Right renal pelvis (tissue), 4 donors: ENCODE measurements at regions not wholly inside any gene's neighbourhood (a gene's known extent, or its start where the extent isn't known, plus 50 kb on each side); places are given as distances from the start of the nearest gene placed in this dataset.

Source experiments
- DNase-seq, 4 donors: peaks; one replicate each; pipeline ENCODE4 v3.0.0-alpha.2; 2013; ENCODE audit warnings: low read depth in 4 of 4, low spot score in 3 of 4, missing footprints in 1 of 4

GRCh38 chr6:102407886-102408741, 1014.6 kb downstream of the GRIK2 start:
- DNase-seq, result no peak

GRCh38 chr6:102405860-102406259, 1012.4 kb downstream of the GRIK2 start:
- no peak for DNase-seq

GRCh38 chr6:102402635-102403329, 1009.3 kb downstream of the GRIK2 start:
- DNase-seq, result no peak

GRCh38 chr6:102398788-102399390, 1005.4 kb downstream of the GRIK2 start:
- DNase-seq, result no peak

- no peak for DNase-seq
Measured at GRCh38 chr6:102390541-102390940, 997.0 kb downstream of the GRIK2 start.

GRCh38 chr6:102389994-102390393, 996.5 kb downstream of the GRIK2 start:
- DNase-seq, result no peak

GRCh38 chr6:102387326-102388033, 994.0 kb downstream of the GRIK2 start:
- DNase-seq, result no peak

GRCh38 chr6:102381203-102381602, 987.7 kb downstream of the GRIK2 start:
- DNase-seq, result no peak

GRCh38 chr6:102356170-102356569, 962.7 kb downstream of the GRIK2 start:
- no peak for DNase-seq

- no peak for DNase-seq
Measured at GRCh38 chr6:102355578-102355977, 962.1 kb downstream of the GRIK2 start.

- no peak for DNase-seq
Measured at GRCh38 chr6:102352552-102352951, 959.0 kb downstream of the GRIK2 start.

- no peak for DNase-seq
Measured at GRCh38 chr6:102344769-102345168, 951.3 kb downstream of the GRIK2 start.

GRCh38 chr6:102340311-102340710, 946.8 kb downstream of the GRIK2 start:
- DNase-seq, result no peak

GRCh38 chr6:102333736-102334135, 940.2 kb downstream of the GRIK2 start:
- DNase-seq, result no peak

- no peak for DNase-seq
Measured at GRCh38 chr6:102327697-102328225, 934.3 kb downstream of the GRIK2 start.

GRCh38 chr6:102313699-102314098, 920.2 kb downstream of the GRIK2 start:
- DNase-seq, result no peak

GRCh38 chr6:102309700-102310099, 916.2 kb downstream of the GRIK2 start:
- no peak for DNase-seq

GRCh38 chr6:102300350-102300749, 906.8 kb downstream of the GRIK2 start:
- no peak for DNase-seq

- DNase-seq, result no peak
Measured at GRCh38 chr6:102298051-102298450, 904.5 kb downstream of the GRIK2 start.
